ENCODE measurements at regions not wholly inside any gene's neighbourhood (a gene's known extent, or its start where the extent isn't known, plus 50 kb on each side); places are given as distances from the start of the nearest gene placed in this dataset.

DNA sequence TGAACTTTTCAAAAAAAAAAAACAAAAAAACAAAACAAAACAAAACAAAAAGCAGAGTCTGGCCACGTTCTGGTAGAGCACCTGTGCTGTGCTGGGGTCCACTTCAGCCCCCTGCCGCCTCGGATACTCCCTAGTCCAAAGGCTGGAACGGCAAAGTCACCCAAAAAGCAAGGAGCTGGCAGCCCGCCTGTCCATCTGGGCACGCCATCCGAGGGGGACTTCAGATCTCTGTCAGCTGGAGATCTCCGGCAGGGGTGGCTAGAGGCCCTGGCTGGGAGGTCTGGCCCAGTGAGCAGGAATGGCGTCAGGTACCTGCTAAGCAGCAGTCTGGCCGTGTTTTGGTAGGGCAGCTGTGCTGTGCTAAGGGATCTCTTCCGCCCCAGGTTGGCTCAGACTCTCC is 152.3 kb upstream of the ZNF516 start:
- DNase-seq (ENCODE audit: extremely low read depth in 1 of 2, low read depth in 1 of 2): no peak

- no peak for DNase-seq (ENCODE audit: extremely low read depth in 1 of 2, low read depth in 1 of 2)
Measured at GRCh38 chr18:76644580-76644979, 149.5 kb upstream of the ZNF516 start.

DNA sequence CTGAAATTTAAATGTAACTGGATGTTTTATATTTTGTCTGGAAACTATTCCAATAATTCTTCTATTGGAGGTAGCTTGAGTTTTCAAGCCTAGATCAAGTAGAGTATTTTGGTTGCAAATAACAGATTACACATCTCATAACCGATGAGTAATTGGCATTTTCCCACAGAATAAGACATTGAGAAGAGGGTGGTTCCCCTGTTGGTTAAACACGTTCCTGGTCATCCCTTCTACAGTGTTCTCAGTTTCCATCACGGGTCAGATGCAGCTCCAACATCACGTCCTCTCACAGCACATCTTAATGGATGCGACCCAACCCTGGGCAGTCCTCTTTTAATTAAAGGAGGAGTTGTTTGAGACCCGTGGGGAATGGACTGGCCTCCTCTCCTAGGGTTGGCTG is 149.0 kb upstream of the ZNF516 start:
- no peak for DNase-seq (ENCODE audit: extremely low read depth in 1 of 2, low read depth in 1 of 2)

GRCh38 chr18:76643199-76643598 is 148.2 kb upstream of the ZNF516 start:
- DNase-seq (ENCODE audit: extremely low read depth in 1 of 2, low read depth in 1 of 2): no peak

DNA sequence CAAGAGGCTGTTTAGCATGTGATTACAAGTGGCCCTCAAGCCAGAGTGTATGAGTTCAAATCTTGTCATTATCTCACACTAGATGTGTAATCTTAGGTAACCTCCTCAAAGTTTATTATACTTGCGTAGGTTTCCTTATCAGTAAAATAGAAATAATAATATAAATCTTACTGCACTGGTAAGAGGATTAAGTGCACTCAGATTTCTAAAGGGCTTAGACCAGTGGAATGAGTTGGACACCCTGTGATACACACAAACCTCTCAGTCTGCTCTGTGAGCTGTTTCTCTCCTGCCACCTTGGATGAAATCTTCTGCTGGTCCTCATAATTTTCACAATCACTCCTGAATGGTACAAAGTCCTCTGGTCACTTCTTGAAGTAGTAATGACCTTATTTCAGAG is 145.4 kb upstream of the ZNF516 start:
- DNase-seq (ENCODE audit: extremely low read depth in 1 of 2, low read depth in 1 of 2): no peak

GRCh38 chr18:76634564-76634963 is 139.5 kb upstream of the ZNF516 start:
- DNase-seq (ENCODE audit: extremely low read depth in 1 of 2, low read depth in 1 of 2): no peak

DNA sequence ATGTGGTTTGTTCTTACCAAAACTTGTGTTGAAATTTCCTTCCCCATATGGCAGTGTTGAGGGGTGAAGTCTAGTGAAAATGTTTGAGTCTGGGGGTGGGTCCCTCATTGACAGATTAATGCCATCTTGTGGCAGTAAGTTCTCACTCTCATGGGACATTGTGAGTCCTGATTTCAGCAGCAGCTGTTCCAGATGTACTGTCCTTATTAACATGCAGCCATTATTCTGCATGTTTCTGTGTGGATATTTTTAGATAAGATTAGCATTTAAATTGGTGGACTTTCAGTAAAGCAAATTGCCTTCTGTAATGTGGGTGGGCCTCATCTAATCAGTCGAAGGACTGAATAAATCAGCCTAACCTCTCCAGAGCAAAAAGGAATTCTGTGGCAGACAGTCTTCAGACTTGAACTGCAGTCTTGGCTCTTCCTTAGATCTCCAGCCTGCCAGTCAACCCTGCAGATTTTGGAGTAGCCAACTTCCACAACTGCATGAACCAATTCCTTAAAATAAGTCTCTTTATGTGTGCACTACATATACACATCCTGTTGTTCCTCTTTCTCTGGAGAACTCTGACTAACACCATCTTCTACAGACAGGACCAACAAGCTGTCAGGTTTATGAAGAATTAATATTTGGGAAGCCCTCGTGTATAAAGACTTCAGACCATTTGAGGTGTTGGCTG is 138.7 kb upstream of the ZNF516 start:
- DNase-seq (ENCODE audit: extremely low read depth in 1 of 2, low read depth in 1 of 2): no peak

GRCh38 chr18:76627444-76627843 is 132.4 kb upstream of the ZNF516 start:
- DNase-seq (ENCODE audit: extremely low read depth in 1 of 2, low read depth in 1 of 2): no peak

- no peak for DNase-seq (ENCODE audit: extremely low read depth in 1 of 2, low read depth in 1 of 2)
Measured at GRCh38 chr18:76626991-76627390, 131.9 kb upstream of the ZNF516 start.

GRCh38 chr18:76622651-76623050 is 127.6 kb upstream of the ZNF516 start:
- no peak for DNase-seq (ENCODE audit: extremely low read depth in 1 of 2, low read depth in 1 of 2)

DNA sequence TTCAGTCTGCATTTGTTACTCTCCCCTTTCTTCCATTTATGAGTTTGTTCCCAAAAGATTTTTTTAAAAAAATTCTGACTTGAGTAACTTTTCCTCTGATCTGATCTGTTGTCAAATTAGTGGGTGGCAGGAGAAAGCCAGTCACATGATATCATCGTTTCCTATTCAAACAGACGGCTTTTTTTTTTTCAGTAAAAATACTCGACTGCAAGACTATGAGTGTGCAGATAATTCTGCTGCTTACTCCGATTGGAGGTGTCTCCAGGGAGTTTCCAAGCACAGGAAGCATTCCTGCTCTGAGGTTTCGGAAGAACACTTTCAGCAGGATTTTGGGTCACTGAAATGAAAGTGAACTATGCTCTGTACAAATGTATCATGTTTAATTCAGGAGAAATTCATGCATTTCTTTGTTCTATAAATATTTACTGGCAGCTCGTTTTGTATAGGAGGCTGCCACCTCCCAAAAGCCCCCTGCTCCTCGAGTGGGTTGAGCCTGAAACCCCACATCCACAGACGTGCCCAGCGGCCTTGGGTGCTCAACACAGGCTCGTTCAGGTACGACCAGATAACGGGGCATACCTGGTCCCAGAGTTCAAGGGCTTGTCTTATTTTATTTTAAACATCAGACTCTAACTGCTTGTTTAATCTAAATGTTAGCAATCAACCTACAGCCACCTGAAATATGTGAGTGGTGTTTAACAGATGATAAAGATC is 126.9 kb upstream of the ZNF516 start:
- no peak for DNase-seq (ENCODE audit: extremely low read depth in 1 of 2, low read depth in 1 of 2)

DNA sequence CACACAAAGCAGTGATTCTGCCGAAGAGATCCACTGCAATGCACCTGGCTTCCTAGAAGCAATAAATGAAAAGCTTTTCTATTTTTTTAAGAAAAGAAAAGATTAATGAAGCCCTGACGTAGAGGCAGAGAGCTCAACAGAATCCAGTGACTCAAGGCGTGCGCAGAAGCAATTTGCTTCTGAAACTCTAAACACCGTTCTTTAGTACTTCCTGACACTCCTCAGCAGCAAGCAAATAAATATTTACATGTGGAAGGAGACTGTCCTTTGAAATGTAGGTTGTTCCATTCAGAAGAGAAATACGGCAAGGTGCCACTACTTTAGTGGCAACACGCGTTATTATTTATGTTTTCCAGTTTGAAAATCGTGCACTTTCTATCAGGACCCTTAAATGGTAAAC is 126.2 kb upstream of the ZNF516 start:
- DNase-seq (ENCODE audit: extremely low read depth in 1 of 2, low read depth in 1 of 2): no peak

GRCh38 chr18:76620321-76621170 is 125.5 kb upstream of the ZNF516 start:
- peak in 1 of 2 donors; percentile 8 for DNase-seq (ENCODE audit: extremely low read depth in 1 of 2, low read depth in 1 of 2)

DNA sequence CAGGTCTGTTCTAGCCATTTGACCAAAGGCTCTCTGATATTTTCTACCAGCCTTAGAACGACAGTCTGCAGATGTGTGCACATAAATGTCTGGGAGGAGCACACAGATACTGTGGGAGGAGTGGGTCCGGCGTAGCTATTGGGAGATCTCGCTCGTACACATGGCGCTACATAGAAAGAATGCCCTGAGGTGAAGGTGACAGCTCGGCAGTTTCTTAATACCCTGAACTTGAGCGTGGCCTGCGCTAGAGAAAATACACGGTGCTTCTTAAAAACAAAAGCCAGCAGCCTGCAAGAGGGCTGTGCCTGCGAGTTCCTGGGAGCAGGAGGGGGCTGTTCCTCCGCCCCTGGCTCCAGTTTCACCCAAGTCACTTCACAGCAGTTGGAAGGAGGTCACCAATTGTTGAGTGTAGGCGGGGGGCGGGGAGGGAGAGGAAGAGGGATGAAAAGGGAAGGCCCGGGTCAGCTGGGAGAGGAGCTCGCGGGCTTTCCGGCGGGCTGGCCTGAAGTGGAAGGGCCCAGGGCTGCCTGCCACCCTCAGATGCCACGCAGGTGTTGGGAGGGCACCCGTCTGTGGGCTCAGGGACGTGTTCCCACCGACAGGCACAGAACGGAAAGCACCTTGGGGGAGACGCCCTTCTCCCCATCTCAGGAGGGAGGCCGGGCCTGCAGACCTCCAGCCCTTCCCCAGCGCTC is 124.7 kb upstream of the ZNF516 start:
- DNase-seq (ENCODE audit: extremely low read depth in 1 of 2, low read depth in 1 of 2): no peak

DNA sequence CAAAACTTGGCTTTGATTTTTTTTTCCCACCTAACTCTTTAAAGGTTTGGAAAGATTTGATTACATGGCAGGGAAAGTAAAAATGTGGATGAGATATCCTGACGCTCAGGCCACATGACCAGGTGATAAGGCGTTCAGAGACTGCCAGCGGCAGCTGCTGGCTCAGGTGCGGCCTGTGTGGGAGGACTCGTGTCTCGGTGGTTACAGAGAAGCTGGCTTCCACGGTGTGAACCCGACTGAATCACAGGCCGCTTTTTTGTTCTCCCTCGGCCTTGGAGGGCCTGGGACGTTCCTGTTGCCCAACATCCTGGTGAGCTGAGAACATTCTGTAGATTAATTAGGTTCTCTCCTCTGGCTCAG is 124.2 kb upstream of the ZNF516 start:
- no peak for DNase-seq (ENCODE audit: extremely low read depth in 1 of 2, low read depth in 1 of 2)

DNA sequence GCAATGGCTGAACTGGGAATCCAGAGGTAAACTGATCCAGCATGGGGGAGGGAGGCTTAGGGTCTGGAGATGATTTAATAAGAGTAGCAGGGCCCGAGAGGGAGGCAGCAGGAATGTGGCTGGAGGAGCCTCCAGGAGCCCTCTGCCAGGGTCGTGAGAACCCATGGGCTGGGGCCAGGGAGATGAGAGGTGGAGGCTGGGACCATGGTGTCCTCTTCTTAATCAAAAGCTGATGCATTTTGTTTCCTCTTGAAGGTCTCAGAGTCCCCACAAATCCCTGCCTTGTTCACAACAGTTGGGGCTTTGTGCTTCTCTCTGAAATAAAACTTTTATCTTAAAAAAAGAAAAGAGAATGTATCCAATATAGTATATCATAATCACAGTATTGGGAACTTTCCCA is 123.7 kb upstream of the ZNF516 start:
- no peak for DNase-seq (ENCODE audit: extremely low read depth in 1 of 2, low read depth in 1 of 2)

GRCh38 chr18:76616373-76616772 is 121.3 kb upstream of the ZNF516 start:
- DNase-seq (ENCODE audit: extremely low read depth in 1 of 2, low read depth in 1 of 2): no peak

- no peak for DNase-seq (ENCODE audit: extremely low read depth in 1 of 2, low read depth in 1 of 2)
Measured at GRCh38 chr18:76615065-76615733, 120.2 kb upstream of the ZNF516 start.

- DNase-seq (ENCODE audit: extremely low read depth in 1 of 2, low read depth in 1 of 2): no peak
Measured at GRCh38 chr18:76613755-76614120, 118.7 kb upstream of the ZNF516 start.

DNA sequence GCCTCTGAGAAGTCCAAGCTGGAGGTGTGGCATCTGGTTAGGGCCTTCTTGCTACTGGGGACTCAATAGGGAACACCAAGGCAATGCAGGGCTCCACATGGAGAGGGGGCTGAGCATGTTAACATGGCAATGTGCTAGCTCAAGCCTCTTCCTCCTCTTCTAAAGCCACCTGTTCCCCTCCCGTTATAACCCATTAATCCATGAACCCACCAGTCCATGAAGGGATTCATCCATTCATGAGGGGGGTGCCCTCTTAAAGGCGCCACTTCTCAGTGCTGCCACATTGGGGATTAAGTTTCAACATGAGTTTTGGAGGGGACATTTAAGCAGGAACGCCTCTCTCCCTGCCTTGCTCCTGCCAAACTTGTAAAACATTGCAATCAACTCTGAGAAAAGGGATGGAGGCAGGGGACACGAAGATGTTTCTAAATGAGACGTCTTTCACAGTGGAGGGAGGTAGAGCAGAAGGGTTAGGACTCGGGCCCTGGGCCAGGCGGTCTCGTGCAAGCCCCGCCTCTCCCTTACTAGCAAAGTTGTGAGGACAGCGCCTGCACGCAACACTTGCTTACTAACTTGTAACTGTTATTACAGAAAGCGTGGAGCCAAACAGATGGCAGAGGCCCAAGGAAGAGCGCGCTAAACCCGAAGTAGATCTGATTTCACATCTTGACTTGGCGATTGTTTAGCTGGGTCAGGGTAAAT is 118.2 kb upstream of the ZNF516 start:
- no peak for DNase-seq (ENCODE audit: extremely low read depth in 1 of 2, low read depth in 1 of 2)
